ENCODE measurements at regions not wholly inside any gene's neighbourhood (a gene's known extent, or its start where the extent isn't known, plus 50 kb on each side); places are given as distances from the start of the nearest gene placed in this dataset.

DNA sequence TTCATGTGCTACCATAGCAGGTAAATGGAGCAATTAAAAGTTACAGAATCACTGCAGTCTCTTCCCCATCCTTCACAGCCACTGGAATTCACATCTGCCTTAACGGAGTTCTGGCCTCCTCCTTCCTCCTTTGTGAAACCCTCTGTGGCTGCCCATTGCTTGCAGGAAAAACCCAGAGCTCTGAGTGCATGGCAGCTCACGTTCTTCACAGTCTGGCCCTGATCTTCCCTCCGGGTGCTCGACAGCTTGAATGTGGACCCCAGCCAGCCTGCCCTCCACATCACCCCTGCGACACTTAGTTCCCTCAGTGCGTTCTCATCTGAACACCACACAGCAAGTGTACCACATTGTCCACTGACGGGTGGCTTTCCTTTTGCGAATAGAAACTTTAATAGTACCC is 63.2 kb upstream of the RUFY1 start:
- Histone ChIP-seq H3K9me3 (ENCODE audit: low read length) (no peaks in the 10 kb centered on the region), H3K9me2 (ENCODE audit: insufficient read depth, low read length) (no peaks in the 10 kb centered on the region), H3K4me3 (ENCODE audit: low read depth, low read length, poor library complexity, severe bottlenecking) (no peak overlapping the region), H3K4me1 (ENCODE audit: insufficient read depth, low read length, poor library complexity, severe bottlenecking) (no peaks in the 10 kb centered on the region), H4K20me1 (ENCODE audit: insufficient read depth, low read length) (no peaks in the 10 kb centered on the region), H3K79me2 (ENCODE audit: insufficient read depth, low read depth, low read length) (no peaks in the 10 kb centered on the region), H2AFZ (ENCODE audit: low read length) (no peak overlapping the region), H3K4me2 (ENCODE audit: low read length) (no peak overlapping the region), H3K27ac (ENCODE audit: low read depth, low read length, poor library complexity, severe bottlenecking) (no peak overlapping the region), H3K36me3 (ENCODE audit: insufficient read depth, low read length) (no peaks in the 10 kb centered on the region)
- BruUV-seq (replicated peaks), result no TSS peak
- POLR2A ChIA-PET, result no interaction called here
- TF ChIP-seq EZH2phosphoT487 (IDR thresholded peaks at IDR 0.05; ENCODE audit: borderline replicate concordance, low read depth, low read length), result no peak
- TF ChIP-seq, protein P1, sequence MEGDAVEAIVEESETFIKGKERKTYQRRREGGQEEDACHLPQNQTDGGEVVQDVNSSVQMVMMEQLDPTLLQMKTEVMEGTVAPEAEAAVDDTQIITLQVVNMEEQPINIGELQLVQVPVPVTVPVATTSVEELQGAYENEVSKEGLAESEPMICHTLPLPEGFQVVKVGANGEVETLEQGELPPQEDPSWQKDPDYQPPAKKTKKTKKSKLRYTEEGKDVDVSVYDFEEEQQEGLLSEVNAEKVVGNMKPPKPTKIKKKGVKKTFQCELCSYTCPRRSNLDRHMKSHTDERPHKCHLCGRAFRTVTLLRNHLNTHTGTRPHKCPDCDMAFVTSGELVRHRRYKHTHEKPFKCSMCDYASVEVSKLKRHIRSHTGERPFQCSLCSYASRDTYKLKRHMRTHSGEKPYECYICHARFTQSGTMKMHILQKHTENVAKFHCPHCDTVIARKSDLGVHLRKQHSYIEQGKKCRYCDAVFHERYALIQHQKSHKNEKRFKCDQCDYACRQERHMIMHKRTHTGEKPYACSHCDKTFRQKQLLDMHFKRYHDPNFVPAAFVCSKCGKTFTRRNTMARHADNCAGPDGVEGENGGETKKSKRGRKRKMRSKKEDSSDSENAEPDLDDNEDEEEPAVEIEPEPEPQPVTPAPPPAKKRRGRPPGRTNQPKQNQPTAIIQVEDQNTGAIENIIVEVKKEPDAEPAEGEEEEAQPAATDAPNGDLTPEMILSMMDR (conservative IDR thresholded peaks at IDR 0.05; ENCODE audit: low read length), result no peak
- intact Hi-C loops (cut with micrococcal nuclease; ENCODE audit: unreplicated experiment), result no loop called here
- no peak for DNase-seq (ENCODE audit: low spot score)
- CTCF ChIA-PET (ENCODE audit: unreplicated experiment), result no interaction called here

- no peak for TF ChIP-seq EZH2phosphoT487 (IDR thresholded peaks at IDR 0.05; ENCODE audit: borderline replicate concordance, low read depth, low read length)
- TF ChIP-seq, protein P1 (conservative IDR thresholded peaks at IDR 0.05; ENCODE audit: low read length), result no peak
- no peak overlapping the region for H2AFZ ChIP-seq (ENCODE audit: low read length)
- no peaks in the 10 kb centered on the region for H3K4me1 ChIP-seq (ENCODE audit: insufficient read depth, low read length, poor library complexity, severe bottlenecking)
- no peaks in the 10 kb centered on the region for H3K36me3 ChIP-seq (ENCODE audit: insufficient read depth, low read length)
- CTCF ChIA-PET (ENCODE audit: unreplicated experiment), result no interaction called here
- DNase-seq (ENCODE audit: low spot score), result no peak
- BruUV-seq (replicated peaks), result no TSS peak
- POLR2A ChIA-PET, result no interaction called here
- H4K20me1 ChIP-seq (ENCODE audit: insufficient read depth, low read length), result no peaks in the 10 kb centered on the region
- no peak overlapping the region for H3K4me2 ChIP-seq (ENCODE audit: low read length)
- H3K79me2 ChIP-seq (ENCODE audit: insufficient read depth, low read depth, low read length), result no peaks in the 10 kb centered on the region
- H3K4me3 ChIP-seq (ENCODE audit: low read depth, low read length, poor library complexity, severe bottlenecking), result no peak overlapping the region
- H3K9me3 ChIP-seq (ENCODE audit: low read length), result no peaks in the 10 kb centered on the region
- intact Hi-C loops (cut with micrococcal nuclease; ENCODE audit: unreplicated experiment), result no loop called here
- no peak overlapping the region for H3K27ac ChIP-seq (ENCODE audit: low read depth, low read length, poor library complexity, severe bottlenecking)
- H3K9me2 ChIP-seq (ENCODE audit: insufficient read depth, low read length), result no peaks in the 10 kb centered on the region
Observed at GRCh38 chr5:179486596-179487051, 63.7 kb upstream of the RUFY1 start.

GRCh38 chr5:179485845-179486575 is 64.3 kb upstream of the RUFY1 start:
- H3K9me3 ChIP-seq (ENCODE audit: low read length), result no peaks in the 10 kb centered on the region
- H3K27ac ChIP-seq (ENCODE audit: low read depth, low read length, poor library complexity, severe bottlenecking), result no peak overlapping the region
- no TSS peak for BruUV-seq (replicated peaks)
- H3K4me2 ChIP-seq (ENCODE audit: low read length), result no peak overlapping the region
- no peaks in the 10 kb centered on the region for H3K4me1 ChIP-seq (ENCODE audit: insufficient read depth, low read length, poor library complexity, severe bottlenecking)
- no peaks in the 10 kb centered on the region for H3K79me2 ChIP-seq (ENCODE audit: insufficient read depth, low read depth, low read length)
- TF ChIP-seq EZH2phosphoT487 (IDR thresholded peaks at IDR 0.05; ENCODE audit: borderline replicate concordance, low read depth, low read length), result no peak
- TF ChIP-seq, protein P1 (conservative IDR thresholded peaks at IDR 0.05; ENCODE audit: low read length), result no peak
- H3K36me3 ChIP-seq (ENCODE audit: insufficient read depth, low read length), result no peaks in the 10 kb centered on the region
- no peaks in the 10 kb centered on the region for H4K20me1 ChIP-seq (ENCODE audit: insufficient read depth, low read length)
- no peaks in the 10 kb centered on the region for H3K9me2 ChIP-seq (ENCODE audit: insufficient read depth, low read length)
- ChIA-PET CTCF (ENCODE audit: unreplicated experiment) (no interaction called here), POLR2A (no interaction called here)
- no peak overlapping the region for H3K4me3 ChIP-seq (ENCODE audit: low read depth, low read length, poor library complexity, severe bottlenecking)
- intact Hi-C loops (cut with micrococcal nuclease; ENCODE audit: unreplicated experiment), result no loop called here
- DNase-seq (ENCODE audit: low spot score), result no peak
- H2AFZ ChIP-seq (ENCODE audit: low read length), result no peak overlapping the region

Measured in OCI-LY7 (cell line).